ENCODE measurements at regions not wholly inside any gene's neighbourhood (a gene's known extent, or its start where the extent isn't known, plus 50 kb on each side); places are given as distances from the start of the nearest gene placed in this dataset.

DNA sequence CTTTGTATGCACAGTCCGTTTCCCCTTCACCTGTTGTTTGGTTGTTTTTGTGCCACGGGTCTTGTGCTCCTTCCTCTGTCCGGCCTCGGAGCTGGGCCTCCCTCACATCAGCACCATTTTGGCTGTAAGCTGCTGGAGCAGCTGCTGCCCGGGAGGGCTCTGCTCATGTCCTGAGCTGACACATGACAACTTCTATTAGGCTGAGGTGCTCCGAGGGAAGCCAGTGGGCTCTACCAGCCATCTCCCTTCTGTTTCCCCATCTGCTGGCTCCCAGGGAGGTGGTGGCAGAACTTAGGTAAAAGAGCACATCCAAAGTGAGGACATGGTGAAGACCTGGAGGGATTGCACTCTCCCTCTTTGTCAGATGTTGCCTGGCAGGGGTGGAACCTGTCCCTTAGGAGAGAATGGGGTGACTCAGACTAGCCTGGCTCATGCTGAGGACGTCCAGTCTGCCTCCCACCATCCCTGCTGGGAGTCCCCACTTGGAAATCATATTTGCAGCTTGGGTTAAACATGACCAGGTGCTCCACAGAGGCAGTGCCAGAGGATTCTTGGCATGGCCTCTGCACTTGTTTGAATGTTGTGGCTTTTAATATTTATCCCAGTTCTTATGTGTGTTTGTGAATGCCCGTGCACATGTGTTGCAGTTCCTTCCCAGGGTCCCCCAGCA lies 49.8 kb upstream of the TNP1 start:
- no peak for DNase-seq (ENCODE audit: low spot score)

Data from COLO829 (cell line).